HG02885 (cell line): ENCODE measurements at regions not wholly inside any gene's neighbourhood (a gene's known extent, or its start where the extent isn't known, plus 50 kb on each side); places are given as distances from the start of the nearest gene placed in this dataset.

Experiments used
- ATAC-seq: cut with Tn5 transposase; IDR thresholded peaks from one replicate; pipeline ENCODE4 v1.9.1; 2021; ENCODE audit warnings: mild to moderate bottlenecking; ENCODE audit not compliant: unreplicated experiment, poor library complexity

GRCh38 chr3:182241766-182242488, 530.2 kb downstream of the SOX2 start:
- ATAC-seq = no peak

GRCh38 chr3:182242489-182242942, 530.8 kb downstream of the SOX2 start:
- ATAC-seq = no peak

- ATAC-seq = no peak
Observed at GRCh38 chr3:182243625-182244024, 531.9 kb downstream of the SOX2 start.

- ATAC-seq = no peak
Observed at GRCh38 chr3:182244222-182244971, 532.7 kb downstream of the SOX2 start.

- no peak for ATAC-seq
Observed at GRCh38 chr3:182245059-182245458, 533.3 kb downstream of the SOX2 start.

GRCh38 chr3:182246870-182247269, 535.1 kb downstream of the SOX2 start:
- ATAC-seq = no peak

- no peak for ATAC-seq
Observed at GRCh38 chr3:182248349-182248880, 536.7 kb downstream of the SOX2 start.

- no peak for ATAC-seq
Observed at GRCh38 chr3:182252802-182253201, 540.5 kb upstream of the ATP11B start.

- no peak for ATAC-seq
Observed at GRCh38 chr3:182255158-182255557, 538.1 kb upstream of the ATP11B start.

- ATAC-seq = no peak
Observed at GRCh38 chr3:182257361-182257760, 535.9 kb upstream of the ATP11B start.

GRCh38 chr3:182258538-182259177, 534.6 kb upstream of the ATP11B start:
- peak; percentile 60 for ATAC-seq

- no peak for ATAC-seq
Observed at GRCh38 chr3:182259579-182259978, 533.7 kb upstream of the ATP11B start.

GRCh38 chr3:182261041-182261440, 532.3 kb upstream of the ATP11B start:
- ATAC-seq = no peak

GRCh38 chr3:182268711-182269110, 524.6 kb upstream of the ATP11B start:
- ATAC-seq = no peak

GRCh38 chr3:182276512-182276911, 516.8 kb upstream of the ATP11B start:
- no peak for ATAC-seq

- ATAC-seq = no peak
Observed at GRCh38 chr3:182284793-182285192, 508.5 kb upstream of the ATP11B start.

- ATAC-seq = no peak
Observed at GRCh38 chr3:182292591-182292990, 500.7 kb upstream of the ATP11B start.

- no peak for ATAC-seq
Observed at GRCh38 chr3:182294256-182294655, 499.0 kb upstream of the ATP11B start.

- ATAC-seq = no peak
Observed at GRCh38 chr3:182294696-182295095, 498.6 kb upstream of the ATP11B start.

- ATAC-seq = no peak
Observed at GRCh38 chr3:182300266-182300665, 493.0 kb upstream of the ATP11B start.

- no peak for ATAC-seq
Observed at GRCh38 chr3:182303169-182303568, 490.1 kb upstream of the ATP11B start.
